Endothelial cell of umbilical vein (primary cell): ENCODE measurements at regions not wholly inside any gene's neighbourhood (a gene's known extent, or its start where the extent isn't known, plus 50 kb on each side); places are given as distances from the start of the nearest gene placed in this dataset.

Experiments used
- BruUV-seq: library from RNA; stranded (reverse); fragments of 400-500 nt; replicated peaks from 2 replicates; lab custom pipeline; 2021; lab: Mats Ljungman, UMichigan
- CTCF ChIA-PET: fragments of 300-600, 350-600 bp; sonication (Branson Sonifier 250); formaldehyde crosslinking; loops from one replicate; lab custom pipeline; 2021; ENCODE audit warnings: antibody characterized with exemption, inconsistent platforms; lab: Charles Lee
- POLR2A ChIA-PET: fragments of 300-600, 350-600 bp; sonication (Branson Sonifier 250); formaldehyde crosslinking; loops from one replicate; lab custom pipeline; 2021; ENCODE audit warnings: antibody characterized with exemption, inconsistent platforms; lab: Charles Lee
- DNase-seq: peaks from one replicate; pipeline ENCODE4 v3.0.0-alpha.2; 2011; ENCODE audit warnings: low read depth, low spot score
- FAIRE-seq: peaks from 2 replicates; lab custom pipeline; 2011; peaks lifted over from hg19 to GRCh38; lab: Jason Lieb, UNC
- H2AFZ ChIP-seq: 2 replicates; pipeline ENCODE4 v1.6.0; 2012; ENCODE audit warnings: low read depth, low read length, control low read depth, inconsistent platforms
- H3K27ac ChIP-seq: 2 replicates; pipeline ENCODE4 v1.5.1; 2011; ENCODE audit warnings: low read depth, mild to moderate bottlenecking, control low read depth, low read length, moderate library complexity; ENCODE audit not compliant: insufficient read depth
- H3K27me3 ChIP-seq, 2 experiments: 2 replicates each; pipeline versions ENCODE4 v1.6.0 to v1.6.1; 2011; ENCODE audit warnings: low read length in 2 of 2, mixed read lengths in 1 of 2; ENCODE audit not compliant: control insufficient read depth in 2 of 2, insufficient read depth in 2 of 2
- H3K36me3 ChIP-seq, 2 experiments: 2 replicates in 1 of 2; 3 replicates in 1 of 2; pipeline ENCODE4 v1.5.1; 2011; ENCODE audit warnings: low read length in 2 of 2, mild to moderate bottlenecking in 1 of 2, moderate library complexity in 1 of 2; ENCODE audit not compliant: control insufficient read depth in 2 of 2, insufficient read depth in 2 of 2; ENCODE audit errors: extremely low read depth in 1 of 2
- H3K4me1 ChIP-seq: 3 replicates; pipeline ENCODE4 v1.5.1; 2011; ENCODE audit warnings: mild to moderate bottlenecking, low read length; ENCODE audit not compliant: control insufficient read depth, insufficient read depth; ENCODE audit errors: extremely low read depth
- H3K4me2 ChIP-seq: 2 replicates; pipeline ENCODE4 v1.6.1; 2011; ENCODE audit warnings: low read length, control low read depth, mixed read lengths; ENCODE audit not compliant: insufficient read depth
- H3K4me3 ChIP-seq, 3 experiments: fragments of 200-600 bp in 1 of 3; sonication (generic), shearing (Covaris generic) in 1 of 3; replicated peaks in 1 of 3; 2 replicates each; pipeline ENCODE4 v1.5.1; 2011 to 2016; ENCODE audit warnings: control low read depth in 3 of 3, low read length in 3 of 3, mild to moderate bottlenecking in 2 of 3, inconsistent platforms in 1 of 3, low read depth in 1 of 3, moderate library complexity in 1 of 3; ENCODE audit not compliant: insufficient read depth in 1 of 3
- H3K79me2 ChIP-seq: 2 replicates; pipeline ENCODE4 v1.6.0; 2012; ENCODE audit warnings: low read length, inconsistent platforms; ENCODE audit not compliant: control insufficient read depth, insufficient read depth
- H3K9ac ChIP-seq: replicated peaks from 2 replicates; pipeline ENCODE3; 2011; ENCODE audit warnings: low read length, control low read depth; ENCODE audit not compliant: insufficient read depth; ENCODE audit errors: extremely low read depth
- H3K9me1 ChIP-seq: replicated peaks from 3 replicates; pipeline ENCODE4 v1.6.0; 2011; ENCODE audit warnings: mild to moderate bottlenecking, low read length; ENCODE audit not compliant: control insufficient read depth, insufficient read depth; ENCODE audit errors: extremely low read depth
- H3K9me3 ChIP-seq: replicated peaks from 2 replicates; pipeline ENCODE4 v1.5.1; 2012; ENCODE audit warnings: low read length, inconsistent platforms; ENCODE audit not compliant: control insufficient read depth, insufficient read depth
- H4K20me1 ChIP-seq: replicated peaks from 2 replicates; pipeline ENCODE3; 2011; ENCODE audit warnings: mild to moderate bottlenecking, low read length; ENCODE audit not compliant: control insufficient read depth, insufficient read depth; ENCODE audit errors: extremely low read depth
- CTCF ChIP-seq, 2 donors: IDR thresholded peaks; 1 replicate in 1 of 2; 2 replicates in 1 of 2; pipeline ENCODE4 v1.5.1; 2011; ENCODE audit warnings: low read length in 2 of 2, mild to moderate bottlenecking in 2 of 2, moderate library complexity in 2 of 2, control low read depth in 1 of 2, inconsistent platforms in 1 of 2, low read depth in 1 of 2; ENCODE audit not compliant: insufficient read depth in 1 of 2; ENCODE audit errors: extremely low read depth in 1 of 2
- EZH2 ChIP-seq: IDR thresholded peaks from 2 replicates; pipeline ENCODE4 v1.6.1; 2012; ENCODE audit warnings: borderline replicate concordance, low read depth, mild to moderate bottlenecking, moderate library complexity, low read length, inconsistent platforms; ENCODE audit not compliant: severe bottlenecking
- FOS ChIP-seq: IDR thresholded peaks from 2 replicates; pipeline ENCODE4 v1.6.1; 2011; ENCODE audit warnings: mild to moderate bottlenecking, low read length, moderate library complexity, borderline replicate concordance; ENCODE audit not compliant: insufficient read depth
- GATA2 ChIP-seq: IDR thresholded peaks from 2 replicates; pipeline ENCODE4 v1.7.0; 2011; ENCODE audit warnings: low read depth, mild to moderate bottlenecking, moderate library complexity, mixed read lengths, low read length; ENCODE audit not compliant: insufficient read length, insufficient read depth
- JUN ChIP-seq: IDR thresholded peaks from 2 replicates; pipeline ENCODE4 v1.6.1; 2011; ENCODE audit warnings: borderline replicate concordance, low read depth; ENCODE audit not compliant: insufficient read length, insufficient read depth
- MAX ChIP-seq: IDR thresholded peaks from 2 replicates; pipeline ENCODE4 v1.6.1; 2011; ENCODE audit not compliant: insufficient read depth, insufficient read length
- MYC ChIP-seq: IDR thresholded peaks from one replicate; pipeline ENCODE4 v1.6.1; 2011; ENCODE audit warnings: mild to moderate bottlenecking, low read depth, low read length
- POLR2A ChIP-seq: IDR thresholded peaks from 2 replicates; pipeline ENCODE4 v1.6.1; 2012; ENCODE audit warnings: low read depth, mild to moderate bottlenecking, control low read depth, low read length
- POLR2AphosphoS5 ChIP-seq: IDR thresholded peaks from 2 replicates; pipeline ENCODE4 v1.6.1; 2012; ENCODE audit warnings: low read depth, mild to moderate bottlenecking, control low read depth, low read length, moderate library complexity; ENCODE audit not compliant: insufficient read depth
- dilution Hi-C: fragments of 300-500 bp; cut with MboI; formaldehyde crosslinking; loops from one replicate; pipeline ENCODE4 v1.15.0; 2019; ENCODE audit warnings: low sequenced_read_pairs; ENCODE audit not compliant: extremely low pct_ligation_motif_present
- intact Hi-C: fragments of 100-400 bp; cut with micrococcal nuclease; formaldehyde crosslinking; loops from one replicate; pipeline ENCODE4 v1.10.0; 2022

- Histone ChIP-seq H4K20me1 (no peaks in the 10 kb centered on the region), H2AFZ (no peak overlapping the region), H3K4me1 (no peaks in the 10 kb centered on the region), H3K9ac (no peak overlapping the region), H3K27me3 (no peaks in the 10 kb centered on the region), H3K27ac (no peak overlapping the region), H3K4me3 (no peak overlapping the region), H3K9me3 (no peaks in the 10 kb centered on the region), H3K36me3 (no peaks in the 10 kb centered on the region), H3K4me2 (no peak overlapping the region), H3K79me2 (no peaks in the 10 kb centered on the region), H3K9me1 (no peaks in the 10 kb centered on the region)
- TF ChIP-seq EZH2 (no peak), MYC (no peak), POLR2A (no peak), CTCF (IDR thresholded peaks at IDR 0.05; ENCODE audit: extremely low read depth in 1 of 2, insufficient read depth in 1 of 2, low read depth in 1 of 2, low read length in 2 of 2) (no peak), JUN (no peak), FOS (no peak), MAX (no peak), POLR2AphosphoS5 (no peak), GATA2 (no peak)
- intact Hi-C loops: no loop called here
- FAIRE-seq: no peak
- DNase-seq: no peak
- BruUV-seq: no TSS peak
- POLR2A ChIA-PET: no interaction called here
- dilution Hi-C loops: no loop called here
- CTCF ChIA-PET: no interaction called here
These were observed 59.5 kb upstream of the SLITRK1 start for GRCh38 chr13:83941701-83942335.
